HUES48 (cell line): ENCODE measurements at regions not wholly inside any gene's neighbourhood (a gene's known extent, or its start where the extent isn't known, plus 50 kb on each side); places are given as distances from the start of the nearest gene placed in this dataset.
"Not testable (repeated sequence)": the region's sequence is repeated elsewhere in the genome, so short reads cannot be mapped to it uniquely, and the experiment has no call there.

Experiments
- H3K27ac ChIP-seq: one replicate; pipeline ENCODE4 v1.7.0; 2013; ENCODE audit warnings: low read depth, low read length, inconsistent platforms
- H3K27me3 ChIP-seq: 2 replicates; pipeline ENCODE4 v1.6.1; 2013; ENCODE audit warnings: mild to moderate bottlenecking, low read length; ENCODE audit not compliant: control insufficient read depth, insufficient read depth
- H3K36me3 ChIP-seq: 2 replicates; pipeline ENCODE4 v1.6.1; 2013; ENCODE audit warnings: low read length; ENCODE audit not compliant: control insufficient read depth, insufficient read depth
- H3K4me1 ChIP-seq: 2 replicates; pipeline ENCODE4 v1.6.1; 2013; ENCODE audit warnings: mild to moderate bottlenecking, low read length; ENCODE audit not compliant: control insufficient read depth, insufficient read depth
- H3K4me3 ChIP-seq: 2 replicates; pipeline ENCODE4 v1.5.1; 2013; ENCODE audit warnings: mild to moderate bottlenecking, low read depth, low read length
- H3K9ac ChIP-seq: 2 replicates; pipeline ENCODE4 v1.6.1; 2013; ENCODE audit warnings: mild to moderate bottlenecking, low read depth, low read length, moderate library complexity
- H3K9me3 ChIP-seq: 2 replicates; pipeline ENCODE4 v1.6.1; 2013; ENCODE audit warnings: low read length; ENCODE audit not compliant: control insufficient read depth, insufficient read depth

DNA sequence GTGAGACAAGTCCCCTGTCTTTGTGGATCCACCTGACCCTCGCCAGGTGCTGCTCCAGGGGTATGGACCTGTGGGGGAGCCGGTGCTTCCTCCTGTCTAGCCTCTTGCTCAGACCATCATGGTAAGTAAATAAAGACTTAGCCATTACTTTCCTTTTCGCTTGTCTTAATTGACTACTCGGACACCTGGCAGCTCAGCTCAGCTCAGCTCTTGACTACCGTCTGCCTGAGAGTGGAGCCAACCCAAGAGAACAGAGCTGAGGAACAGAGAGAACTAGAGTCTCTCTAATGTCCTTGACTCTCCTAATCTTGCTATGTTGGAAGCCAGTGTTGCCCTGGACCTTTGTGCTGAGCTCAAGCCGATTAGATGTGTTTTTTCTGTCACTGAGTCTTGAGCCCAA is 170.3 kb upstream of the CXCR4 start:
- H3K36me3 ChIP-seq: no peaks in the 10 kb centered on the region

DNA sequence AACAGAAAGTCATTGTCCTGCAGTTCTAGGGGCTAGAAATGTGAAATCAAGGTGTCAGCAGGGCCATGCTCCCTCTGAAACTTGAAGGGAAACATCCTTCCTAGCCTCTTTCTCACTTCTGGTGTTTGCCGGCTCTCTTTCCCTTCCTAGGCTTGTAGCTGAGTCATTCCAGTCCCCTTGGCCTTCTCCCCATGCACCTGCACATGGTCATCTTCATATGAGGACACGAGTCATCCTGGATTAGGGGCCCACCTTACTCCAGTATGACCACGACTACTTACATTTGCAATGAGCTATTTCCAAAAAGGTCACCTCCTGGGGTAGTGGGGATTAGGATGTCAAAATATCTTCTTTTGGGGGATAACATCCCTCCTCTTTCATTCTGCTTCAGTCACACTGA is 168.5 kb upstream of the CXCR4 start:
- Histone ChIP-seq H3K36me3 (no peaks in the 10 kb centered on the region), H3K27me3 (no peaks in the 10 kb centered on the region), H3K9me3 (no peaks in the 10 kb centered on the region), H3K4me3 (no peak overlapping the region), H3K27ac (no peak overlapping the region), H3K4me1 (no peaks in the 10 kb centered on the region), H3K9ac (no peak overlapping the region)

More for the DNA sequence above, 170.3 kb upstream of the CXCR4 start:
- Histone ChIP-seq H3K9me3 (no peaks in the 10 kb centered on the region), H3K4me1 (no peaks in the 10 kb centered on the region), H3K27ac (no peak overlapping the region), H3K9ac (no peak overlapping the region), H3K27me3 (no peaks in the 10 kb centered on the region), H3K4me3 (no peak overlapping the region)

DNA sequence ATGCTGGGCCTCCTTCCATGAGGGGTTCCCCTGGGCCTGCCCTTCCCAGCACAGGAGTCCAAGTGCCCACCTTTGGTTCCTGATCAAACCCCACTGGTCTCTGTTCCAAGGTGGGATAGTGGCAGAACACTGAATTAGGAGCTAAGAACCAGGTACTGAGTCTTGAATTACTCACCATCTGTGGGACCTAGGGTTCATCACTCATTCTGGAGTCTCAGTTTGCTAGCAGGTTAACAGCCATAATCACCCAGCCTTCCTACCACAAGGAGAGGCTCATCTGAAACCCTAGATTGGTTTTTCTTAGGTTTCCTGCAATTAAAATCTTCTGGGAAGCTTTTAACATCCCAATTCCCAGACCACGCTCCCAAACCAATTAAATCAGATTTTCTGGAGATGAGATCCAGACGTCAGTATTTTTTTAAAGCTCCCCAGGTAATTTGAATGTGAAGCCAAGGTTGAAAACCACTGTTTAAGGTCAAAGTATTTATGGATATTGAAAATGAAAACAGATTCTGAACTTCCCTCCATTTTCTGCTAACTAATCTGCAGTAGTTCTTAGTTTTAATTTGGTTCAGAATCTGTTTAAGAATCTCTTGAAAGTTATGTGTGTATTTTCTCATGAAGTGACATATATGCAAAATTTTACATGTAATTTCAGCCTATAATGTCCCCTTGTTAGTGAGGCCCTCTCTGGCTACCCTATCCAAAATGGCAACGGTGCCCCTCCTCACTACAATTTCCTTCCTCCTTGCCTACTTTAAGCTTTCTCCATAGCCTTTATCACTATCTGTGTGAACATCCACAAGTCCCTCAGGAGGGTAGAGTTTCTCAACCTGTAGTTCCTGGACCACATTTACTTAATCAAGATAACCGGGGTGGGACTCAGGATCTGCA is 166.5 kb upstream of the CXCR4 start:
- no peak overlapping the region for H3K9ac ChIP-seq
- no peaks in the 10 kb centered on the region for H3K36me3 ChIP-seq
- H3K4me1 ChIP-seq: no peaks in the 10 kb centered on the region
- no peaks in the 10 kb centered on the region for H3K9me3 ChIP-seq
- H3K27me3 ChIP-seq: no peaks in the 10 kb centered on the region
- H3K4me3 ChIP-seq: no peak overlapping the region
- H3K27ac ChIP-seq: no peak overlapping the region

DNA sequence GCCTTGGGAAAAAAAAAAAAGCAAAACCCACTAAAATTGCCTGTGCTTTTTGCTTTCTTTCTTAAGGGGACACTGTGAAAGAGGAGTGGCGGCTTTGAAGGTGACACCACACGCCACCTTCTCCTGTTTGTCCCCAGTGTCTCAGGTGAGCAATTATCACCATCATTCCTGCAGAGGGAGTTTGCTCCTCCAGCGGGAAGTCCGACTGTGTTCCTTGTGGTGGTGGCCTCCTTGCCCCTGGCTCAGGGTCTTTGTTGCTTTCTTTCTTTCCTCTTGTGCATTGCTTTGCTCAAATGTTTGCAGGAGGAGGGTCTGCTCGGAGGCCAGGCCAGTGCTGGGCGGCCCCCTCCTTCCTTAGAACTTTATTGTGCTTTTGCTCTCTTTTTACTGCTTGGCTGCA is 164.3 kb upstream of the CXCR4 start:
- Histone ChIP-seq H3K36me3 (no peaks in the 10 kb centered on the region), H3K4me1 (no peaks in the 10 kb centered on the region), H3K27ac (no peak overlapping the region), H3K9ac (no peak overlapping the region), H3K9me3 (no peaks in the 10 kb centered on the region), H3K4me3 (no peak overlapping the region), H3K27me3 (no peaks in the 10 kb centered on the region)

DNA sequence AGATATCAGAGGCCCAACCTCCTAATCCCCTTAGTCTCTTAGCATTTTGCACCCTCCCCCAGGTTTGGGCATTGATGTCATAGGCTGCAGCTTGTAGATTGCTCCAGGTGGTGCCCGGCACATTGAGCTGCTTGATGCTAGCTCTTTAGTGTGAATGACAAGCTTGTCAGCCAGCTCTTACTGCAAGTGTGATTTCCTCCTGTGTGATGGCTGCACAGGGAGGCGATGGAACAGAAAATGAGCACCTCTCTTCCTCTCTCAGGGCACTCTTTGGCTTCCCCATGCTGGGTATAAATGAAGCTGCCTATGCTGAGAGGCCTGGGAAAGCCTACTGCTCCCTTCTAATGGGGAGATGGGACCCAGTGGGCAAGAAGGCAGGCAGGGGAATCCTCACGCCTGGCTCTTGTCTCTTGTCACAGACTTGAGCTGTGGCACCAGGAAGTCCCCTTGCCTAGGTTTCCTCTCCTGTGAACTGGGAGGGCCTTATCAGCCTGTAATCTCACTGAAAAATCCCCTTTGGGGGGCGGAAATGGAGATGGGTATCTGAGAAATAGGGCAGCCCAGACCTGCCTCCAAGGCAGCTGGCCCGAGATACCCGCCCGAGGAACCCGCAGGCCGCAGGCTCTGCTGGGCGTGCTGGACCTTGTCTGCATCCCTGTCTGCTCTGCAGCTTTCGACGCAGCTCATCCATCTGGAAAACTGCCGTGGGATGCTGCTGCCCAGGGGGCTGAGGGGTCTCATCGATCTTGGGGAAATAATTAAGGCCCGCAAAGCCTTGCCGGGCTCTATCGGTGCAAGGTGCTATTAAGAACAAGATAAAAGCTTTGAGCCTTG is 163.5 kb upstream of the CXCR4 start:
- H3K9ac ChIP-seq: no peak overlapping the region

DNA sequence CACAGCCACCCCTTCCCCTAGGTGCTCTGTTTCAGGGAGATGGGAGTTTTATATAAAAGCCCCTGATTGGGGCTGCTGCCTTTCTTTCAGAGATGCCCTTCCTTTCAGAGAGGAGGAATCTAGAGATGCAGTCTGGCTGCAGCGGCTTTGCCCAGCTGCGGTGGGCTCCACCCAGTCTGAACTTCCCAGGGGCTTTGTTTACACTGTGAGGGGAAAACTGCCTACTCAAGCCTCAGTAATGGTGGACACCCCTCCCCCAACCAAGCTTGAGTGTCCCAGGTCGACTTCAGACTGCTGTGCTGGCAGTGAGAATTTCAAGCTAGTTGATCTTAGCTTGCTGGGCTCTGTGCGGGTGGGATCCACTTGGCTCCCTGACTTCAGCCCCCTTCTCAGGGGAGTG is 148.4 kb upstream of the CXCR4 start:
- not testable (repeated sequence) for H3K27me3 ChIP-seq, H3K9ac ChIP-seq, H3K9me3 ChIP-seq, H3K27ac ChIP-seq, H3K4me1 ChIP-seq, H3K4me3 ChIP-seq, H3K36me3 ChIP-seq

More for the DNA sequence above, 163.5 kb upstream of the CXCR4 start:
- no peak overlapping the region for H3K27ac ChIP-seq
- H3K36me3 ChIP-seq: no peaks in the 10 kb centered on the region
- H3K4me3 ChIP-seq: no peak overlapping the region
- no peaks in the 10 kb centered on the region for H3K4me1 ChIP-seq
- no peaks in the 10 kb centered on the region for H3K9me3 ChIP-seq
- H3K27me3 ChIP-seq: no peaks in the 10 kb centered on the region

DNA sequence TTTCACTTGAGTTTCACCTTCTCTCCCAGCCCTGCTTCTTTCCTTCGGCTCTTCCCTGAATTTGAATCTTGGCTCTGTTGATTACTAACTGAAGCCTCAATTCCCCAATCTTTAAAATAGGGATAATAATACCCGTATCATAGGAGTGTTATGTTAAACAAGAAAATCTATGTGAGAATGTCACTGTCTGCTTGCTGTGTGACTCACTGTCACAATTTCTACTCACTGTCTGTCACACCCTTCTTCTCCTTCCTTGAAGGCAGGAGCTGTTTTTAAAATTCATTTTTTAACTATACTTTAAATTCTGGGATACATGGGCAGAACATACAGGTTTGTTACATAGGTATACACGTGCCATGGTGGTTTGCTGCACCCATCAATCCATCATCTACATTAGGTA is 141.6 kb upstream of the CXCR4 start:
- H3K4me3 ChIP-seq: no peak overlapping the region
- H3K36me3 ChIP-seq: no peaks in the 10 kb centered on the region
- no peak overlapping the region for H3K9ac ChIP-seq
- no peaks in the 10 kb centered on the region for H3K9me3 ChIP-seq
- no peaks in the 10 kb centered on the region for H3K27me3 ChIP-seq
- no peaks in the 10 kb centered on the region for H3K4me1 ChIP-seq
- H3K27ac ChIP-seq: no peak overlapping the region

DNA sequence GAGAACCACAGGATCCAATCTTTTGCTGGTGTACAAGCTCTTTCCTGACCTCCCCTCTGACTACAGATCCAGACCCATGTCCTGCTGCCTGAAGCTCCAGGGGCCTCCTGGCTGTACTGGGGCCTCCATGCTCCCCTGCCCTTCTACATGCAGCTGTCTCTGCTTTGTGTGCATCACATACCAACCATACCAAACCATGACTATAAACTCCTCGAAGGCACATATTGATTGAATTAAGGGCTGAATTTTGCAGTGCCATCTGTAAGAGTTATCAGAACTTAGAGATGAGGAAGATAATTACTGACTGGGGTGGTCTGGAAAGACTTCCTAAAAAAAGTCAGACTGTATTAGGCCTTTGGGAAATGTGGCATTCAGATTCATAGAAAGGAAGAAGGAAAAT is 139.9 kb upstream of the CXCR4 start:
- H3K4me1 ChIP-seq: no peaks in the 10 kb centered on the region

DNA sequence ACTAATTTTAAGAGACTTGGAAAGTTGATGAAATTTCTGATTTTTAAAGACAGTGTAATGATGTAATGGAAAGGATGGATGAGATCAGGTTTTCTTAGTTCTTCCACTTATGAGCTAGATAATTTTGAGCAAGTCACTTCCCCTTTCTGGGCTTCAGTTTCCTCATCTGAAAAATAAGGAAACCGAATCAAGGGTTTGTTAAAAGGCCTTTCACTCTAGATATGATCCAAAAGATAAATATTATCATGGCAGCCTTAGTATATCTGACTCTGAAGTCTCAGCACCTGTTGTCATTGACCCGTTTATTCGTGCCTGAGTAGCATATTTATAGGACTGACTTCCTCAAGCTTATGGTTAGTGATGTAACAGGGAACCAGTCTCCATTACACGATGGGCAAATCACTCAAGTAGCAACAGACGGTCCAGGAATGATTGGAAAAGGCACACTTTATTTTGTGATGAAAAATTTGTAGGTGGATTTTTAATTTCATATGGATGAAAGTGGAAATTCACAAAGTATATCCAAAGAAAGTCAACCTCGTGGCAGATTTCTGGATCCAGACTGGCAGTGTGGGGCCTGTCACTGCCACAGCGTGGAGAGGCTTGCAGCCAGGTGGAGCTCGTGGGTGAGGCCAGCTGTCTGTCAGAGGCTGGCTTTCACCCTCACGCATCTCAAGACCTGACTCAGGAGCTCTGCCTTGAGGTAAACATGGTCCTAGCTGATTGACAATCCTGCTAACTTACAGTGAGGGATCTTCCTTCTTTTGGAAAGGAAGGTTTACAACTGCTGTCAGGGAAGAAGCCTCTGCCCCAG is 137.9 kb upstream of the CXCR4 start:
- H3K4me3 ChIP-seq: no peak overlapping the region
- no peaks in the 10 kb centered on the region for H3K4me1 ChIP-seq
- no peaks in the 10 kb centered on the region for H3K36me3 ChIP-seq
- H3K27me3 ChIP-seq: no peaks in the 10 kb centered on the region
- H3K27ac ChIP-seq: no peak overlapping the region
- H3K9ac ChIP-seq: no peak overlapping the region
- no peaks in the 10 kb centered on the region for H3K9me3 ChIP-seq

More for the DNA sequence above, 139.9 kb upstream of the CXCR4 start:
- Histone ChIP-seq H3K27me3 (no peaks in the 10 kb centered on the region), H3K27ac (no peak overlapping the region), H3K9me3 (no peaks in the 10 kb centered on the region), H3K9ac (no peak overlapping the region), H3K36me3 (no peaks in the 10 kb centered on the region), H3K4me3 (no peak overlapping the region)

DNA sequence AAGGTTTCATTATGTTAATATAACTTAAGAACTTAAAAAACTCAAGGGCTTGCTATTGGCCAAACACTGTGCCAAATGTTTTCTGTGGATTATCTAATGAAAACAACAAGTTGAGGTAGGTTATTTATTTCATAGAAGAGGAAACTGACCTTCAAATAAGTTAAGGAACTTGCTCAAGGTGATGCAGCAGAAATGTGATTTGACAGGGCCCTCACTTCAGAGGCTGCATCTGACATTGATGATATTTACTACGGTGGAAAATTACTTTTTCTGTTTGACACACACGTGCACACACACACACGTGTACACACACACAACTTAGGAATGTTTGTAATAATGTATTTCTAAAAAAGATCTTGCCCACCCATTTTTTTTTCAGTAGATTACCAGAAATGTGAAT is 137.2 kb upstream of the CXCR4 start:
- Histone ChIP-seq H3K9ac (no peak overlapping the region), H3K27me3 (no peaks in the 10 kb centered on the region), H3K9me3 (no peaks in the 10 kb centered on the region), H3K27ac (no peak overlapping the region), H3K4me3 (no peak overlapping the region), H3K36me3 (no peaks in the 10 kb centered on the region), H3K4me1 (no peaks in the 10 kb centered on the region)
